Activated T-helper 2 cell treated with anti-CD3 and anti-CD28 coated beads, Interferon-gamma antibody, Interleukin-2, Interleukin-4, amounts not matched to agents 10 μg/mL and 5 μg/mL and 100 μg/mL, durations not matched to agents 14 hours and 24 hours and 36 hours (primary cell): ENCODE measurements at regions not wholly inside any gene's neighbourhood (a gene's known extent, or its start where the extent isn't known, plus 50 kb on each side); places are given as distances from the start of the nearest gene placed in this dataset.

Experiments
- DNase-seq: peaks from one replicate; pipeline ENCODE4 v3.0.0; 2021; ENCODE audit warnings: low spot score
- H3K27ac Mint-ChIP-seq: one replicate; pipeline ENCODE4 v1.8.0; 2021; ENCODE audit warnings: mixed read lengths
- H3K27me3 Mint-ChIP-seq: one replicate; pipeline ENCODE4 v1.8.0; 2021; ENCODE audit warnings: low read depth, mixed read lengths
- H3K36me3 Mint-ChIP-seq: one replicate; pipeline ENCODE4 v1.8.0; 2021; ENCODE audit warnings: low read depth, mixed read lengths
- H3K4me1 Mint-ChIP-seq: one replicate; pipeline ENCODE4 v1.8.0; 2021; ENCODE audit warnings: low read depth, mixed read lengths
- H3K4me3 Mint-ChIP-seq: one replicate; pipeline ENCODE4 v1.8.0; 2021; ENCODE audit warnings: low read depth, mild to moderate bottlenecking, moderate library complexity, mixed read lengths
- H3K9me3 Mint-ChIP-seq: one replicate; pipeline ENCODE4 v1.8.0; 2021; ENCODE audit warnings: mixed read lengths
- intact Hi-C: fragments of 100-400 bp; cut with micrococcal nuclease; formaldehyde crosslinking; loops from one replicate; pipeline ENCODE4 v1.15.1; 2023

- Mint-ChIP-seq H3K4me1 (no peaks in the 10 kb centered on the region), H3K27me3 (peaks cover 4% of the 10 kb centered on the region), H3K27ac (no peak overlapping the region), H3K36me3 (no peaks in the 10 kb centered on the region), H3K4me3 (no peak overlapping the region), H3K9me3 (no peaks in the 10 kb centered on the region)
- no peak for DNase-seq
- intact Hi-C loops, result no loop called here
These were observed 103.4 kb upstream of the COL21A1 start for GRCh38 chr6:56350628-56351260.

GRCh38 chr6:56349194-56349593 is 101.8 kb upstream of the COL21A1 start:
- intact Hi-C loops, result no loop called here
- no peak for DNase-seq
- Mint-ChIP-seq H3K4me1 (no peaks in the 10 kb centered on the region), H3K9me3 (no peaks in the 10 kb centered on the region), H3K4me3 (no peak overlapping the region), H3K36me3 (no peaks in the 10 kb centered on the region), H3K27ac (no peak overlapping the region), H3K27me3 (no peaks in the 10 kb centered on the region)

GRCh38 chr6:56348578-56348977 is 101.2 kb upstream of the COL21A1 start:
- no peak overlapping the region for H3K4me3 Mint-ChIP-seq
- no peak for DNase-seq
- H3K27ac Mint-ChIP-seq, result no peak overlapping the region
- H3K36me3 Mint-ChIP-seq, result no peaks in the 10 kb centered on the region
- intact Hi-C loops, result no loop called here
- H3K9me3 Mint-ChIP-seq, result no peaks in the 10 kb centered on the region
- no peaks in the 10 kb centered on the region for H3K4me1 Mint-ChIP-seq
- no peaks in the 10 kb centered on the region for H3K27me3 Mint-ChIP-seq

- no peaks in the 10 kb centered on the region for H3K9me3 Mint-ChIP-seq
- no peaks in the 10 kb centered on the region for H3K4me1 Mint-ChIP-seq
- no peaks in the 10 kb centered on the region for H3K27me3 Mint-ChIP-seq
- DNase-seq, result no peak
- intact Hi-C loops, result no loop called here
- no peak overlapping the region for H3K27ac Mint-ChIP-seq
- no peaks in the 10 kb centered on the region for H3K36me3 Mint-ChIP-seq
- H3K4me3 Mint-ChIP-seq, result no peak overlapping the region
These were observed 100.1 kb upstream of the COL21A1 start for GRCh38 chr6:56347526-56347925.

DNA sequence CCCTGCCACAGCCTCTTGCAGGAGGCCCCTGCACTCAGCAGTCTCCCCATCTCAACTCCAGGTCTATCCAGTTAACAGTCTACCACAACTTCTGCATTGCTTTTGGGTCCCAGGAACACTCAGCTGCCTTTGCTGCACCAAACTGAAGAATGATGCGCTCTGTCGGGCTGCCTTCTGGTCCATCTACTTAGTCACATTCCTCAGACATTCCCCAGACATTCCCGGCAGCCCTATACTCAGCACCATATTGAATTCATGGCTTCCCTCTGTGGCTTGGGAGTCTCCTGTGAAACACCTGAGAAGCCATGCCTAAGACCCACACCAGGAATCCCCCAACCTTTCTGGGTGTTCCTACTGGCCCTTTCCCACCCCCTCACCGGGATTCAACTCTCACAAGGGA is 99.6 kb upstream of the COL21A1 start:
- no peaks in the 10 kb centered on the region for H3K4me1 Mint-ChIP-seq
- H3K27ac Mint-ChIP-seq, result no peak overlapping the region
- H3K4me3 Mint-ChIP-seq, result no peak overlapping the region

DNA sequence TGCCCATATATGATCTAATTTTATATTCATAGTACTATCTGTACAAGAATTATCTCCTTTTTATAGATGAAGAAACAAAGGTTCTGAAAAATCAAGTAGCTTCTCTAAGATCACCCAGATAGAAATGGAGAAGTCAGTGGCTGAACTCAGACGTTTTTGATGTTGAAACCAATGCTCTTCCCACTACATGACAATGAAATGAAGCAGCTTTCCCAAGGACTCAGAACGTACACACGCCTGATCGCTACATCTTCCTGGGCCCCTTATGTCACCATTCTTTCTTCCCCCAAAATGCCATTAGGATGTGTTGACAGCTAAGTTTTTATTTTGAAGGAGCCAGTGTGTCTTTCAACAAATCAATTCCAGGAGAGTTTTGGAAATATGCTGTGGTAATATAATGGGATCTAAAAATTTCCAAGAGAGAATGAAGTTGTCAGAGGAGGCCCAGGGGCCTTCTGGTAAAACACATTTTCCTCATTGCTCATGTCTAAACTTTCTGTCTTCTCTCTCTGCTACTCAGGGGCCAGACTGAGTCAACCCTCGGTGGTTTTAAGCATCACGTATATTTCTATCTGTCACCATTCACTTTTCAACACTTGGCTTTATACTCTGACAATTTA is 98.1 kb upstream of the COL21A1 start:
- Mint-ChIP-seq H3K4me1 (no peaks in the 10 kb centered on the region), H3K4me3 (no peak overlapping the region), H3K9me3 (no peaks in the 10 kb centered on the region), H3K27ac (no peak overlapping the region), H3K36me3 (no peaks in the 10 kb centered on the region), H3K27me3 (no peaks in the 10 kb centered on the region)
- no peak for DNase-seq
- intact Hi-C loops, result no loop called here

More for the DNA sequence above, 99.6 kb upstream of the COL21A1 start:
- intact Hi-C loops, result no loop called here
- DNase-seq, result no peak
- no peaks in the 10 kb centered on the region for H3K36me3 Mint-ChIP-seq
- no peaks in the 10 kb centered on the region for H3K9me3 Mint-ChIP-seq
- H3K27me3 Mint-ChIP-seq, result no peaks in the 10 kb centered on the region

DNA sequence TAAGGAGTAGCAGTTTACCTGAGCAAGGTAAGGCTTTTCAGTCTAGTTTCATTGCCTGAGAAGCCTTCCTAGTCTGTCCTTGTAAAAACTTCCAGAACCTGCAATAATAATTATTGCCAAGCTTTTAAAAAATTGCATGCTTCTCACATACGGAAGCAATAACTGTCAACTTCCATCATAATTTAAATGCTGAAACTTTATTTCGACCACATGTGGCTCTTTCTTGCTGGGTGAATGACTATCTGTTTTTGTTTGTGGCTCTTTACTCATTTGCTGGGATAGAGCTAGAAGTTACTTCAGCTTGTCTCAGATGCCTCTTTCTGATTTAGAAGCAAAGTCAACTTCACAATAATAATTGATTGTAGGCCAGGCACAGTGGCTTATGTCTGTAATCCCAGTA is 95.9 kb upstream of the COL21A1 start:
- Mint-ChIP-seq H3K27ac (no peak overlapping the region), H3K4me1 (no peaks in the 10 kb centered on the region), H3K27me3 (no peaks in the 10 kb centered on the region), H3K9me3 (no peaks in the 10 kb centered on the region), H3K4me3 (no peak overlapping the region), H3K36me3 (no peaks in the 10 kb centered on the region)
- no peak for DNase-seq
- intact Hi-C loops, result no loop called here

DNA sequence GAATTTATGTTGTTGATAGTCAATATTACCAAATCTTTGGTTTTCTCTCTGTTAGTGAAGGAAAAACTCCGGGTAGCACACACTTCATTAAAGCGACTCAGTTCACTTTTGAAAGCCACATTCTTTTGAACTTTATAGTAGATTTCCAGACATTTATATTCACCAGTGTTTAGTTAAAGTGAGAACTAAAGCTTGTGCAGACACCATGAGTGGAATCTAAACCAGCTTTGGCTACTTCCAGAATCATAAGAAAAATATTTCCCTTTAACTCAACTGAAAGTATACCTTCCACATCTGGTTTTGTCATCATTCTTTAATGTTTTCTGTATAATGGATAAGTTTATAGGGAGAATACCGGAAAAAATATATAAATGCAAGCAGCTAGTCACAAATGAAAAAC is 92.1 kb upstream of the COL21A1 start:
- intact Hi-C loops, result no loop called here
- Mint-ChIP-seq H3K4me1 (no peaks in the 10 kb centered on the region), H3K9me3 (no peaks in the 10 kb centered on the region), H3K36me3 (no peaks in the 10 kb centered on the region), H3K27ac (no peak overlapping the region), H3K27me3 (no peaks in the 10 kb centered on the region), H3K4me3 (no peak overlapping the region)
- DNase-seq, result no peak

GRCh38 chr6:56335726-56336125 is 88.3 kb upstream of the COL21A1 start:
- Mint-ChIP-seq H3K4me3 (no peak overlapping the region), H3K27me3 (peaks cover 3% of the 10 kb centered on the region), H3K9me3 (no peaks in the 10 kb centered on the region), H3K27ac (no peak overlapping the region), H3K4me1 (no peaks in the 10 kb centered on the region), H3K36me3 (no peaks in the 10 kb centered on the region)
- DNase-seq, result no peak
- intact Hi-C loops, result no loop called here

DNA sequence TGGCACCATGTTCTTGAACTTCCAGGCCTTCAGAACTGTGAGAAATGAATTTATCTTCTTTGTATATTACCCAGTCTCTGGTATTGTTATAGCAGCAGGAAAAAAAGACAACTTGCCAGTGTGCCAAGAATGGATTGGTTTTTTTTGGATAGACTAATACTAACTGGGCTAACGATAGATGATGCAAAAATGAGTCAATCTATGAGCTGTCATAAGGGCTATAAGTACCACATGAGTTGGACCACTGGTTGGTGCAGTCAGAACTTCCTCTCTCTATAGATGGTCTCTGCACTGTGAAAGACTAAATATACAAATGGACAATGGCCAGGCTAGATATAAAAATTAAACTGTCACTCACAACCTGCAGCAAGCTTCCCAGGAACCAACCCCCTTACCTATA is 87.6 kb upstream of the COL21A1 start:
- DNase-seq, result no peak
- Mint-ChIP-seq H3K9me3 (no peaks in the 10 kb centered on the region), H3K4me1 (no peaks in the 10 kb centered on the region), H3K4me3 (no peak overlapping the region), H3K36me3 (no peaks in the 10 kb centered on the region), H3K27ac (no peak overlapping the region), H3K27me3 (peaks cover 3% of the 10 kb centered on the region)
- intact Hi-C loops, result no loop called here

- H3K9me3 Mint-ChIP-seq, result no peaks in the 10 kb centered on the region
- H3K27ac Mint-ChIP-seq, result no peak overlapping the region
- no peak overlapping the region for H3K4me3 Mint-ChIP-seq
These were observed 82.1 kb upstream of the COL21A1 start for GRCh38 chr6:56329271-56330050.

GRCh38 chr6:56328728-56329090 is 81.3 kb upstream of the COL21A1 start:
- Mint-ChIP-seq H3K27ac (no peak overlapping the region), H3K9me3 (no peaks in the 10 kb centered on the region), H3K4me1 (no peaks in the 10 kb centered on the region), H3K36me3 (no peaks in the 10 kb centered on the region), H3K27me3 (peaks cover 3% of the 10 kb centered on the region), H3K4me3 (no peak overlapping the region)
- DNase-seq, result no peak
- intact Hi-C loops, result no loop called here

More at GRCh38 chr6:56329271-56330050, 82.1 kb upstream of the COL21A1 start:
- Mint-ChIP-seq H3K4me1 (no peaks in the 10 kb centered on the region), H3K36me3 (no peaks in the 10 kb centered on the region), H3K27me3 (peaks cover 3% of the 10 kb centered on the region)
- no peak for DNase-seq
- intact Hi-C loops, result no loop called here

DNA sequence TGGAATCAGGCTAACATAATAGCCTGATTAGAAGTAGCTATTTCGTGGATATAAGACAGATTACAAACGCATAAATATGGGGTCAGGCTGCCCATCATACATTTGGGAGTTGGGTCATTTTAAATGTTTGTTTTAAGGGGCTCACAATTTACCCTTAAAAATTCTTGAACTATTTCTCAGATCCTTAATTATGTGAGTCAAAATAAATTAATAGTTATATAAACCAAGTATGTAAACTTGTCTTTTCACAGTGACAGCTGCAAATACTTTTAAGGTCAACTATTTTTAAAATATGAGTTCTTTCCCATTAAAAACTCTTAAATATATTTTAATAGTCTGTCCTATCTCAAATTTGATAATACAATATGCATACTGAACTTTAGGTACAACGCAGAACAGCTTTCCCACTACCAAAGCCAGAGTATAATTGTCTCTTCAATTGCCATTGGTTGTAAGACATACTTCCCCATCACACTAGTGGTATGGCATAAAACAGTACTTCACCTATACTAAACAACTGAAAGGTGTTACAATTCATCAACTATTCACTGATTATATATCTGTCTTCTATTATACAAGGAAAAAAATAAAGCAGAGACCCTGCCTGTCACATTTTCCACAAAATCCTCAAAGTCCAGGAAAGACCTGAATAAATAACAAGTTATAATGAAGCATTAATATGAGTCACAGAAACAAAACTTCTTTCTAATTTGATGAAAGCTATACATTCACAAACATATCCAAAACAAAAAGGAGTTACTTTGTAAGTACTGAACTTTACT is 80.8 kb upstream of the COL21A1 start:
- intact Hi-C loops, result no loop called here
- no peak for DNase-seq
- no peaks in the 10 kb centered on the region for H3K4me1 Mint-ChIP-seq
- peaks cover 3% of the 10 kb centered on the region for H3K27me3 Mint-ChIP-seq
- no peaks in the 10 kb centered on the region for H3K9me3 Mint-ChIP-seq
- H3K36me3 Mint-ChIP-seq, result no peaks in the 10 kb centered on the region
- H3K4me3 Mint-ChIP-seq, result no peak overlapping the region
- H3K27ac Mint-ChIP-seq, result no peak overlapping the region
